ENCODE measurements at regions not wholly inside any gene's neighbourhood (a gene's known extent, or its start where the extent isn't known, plus 50 kb on each side); places are given as distances from the start of the nearest gene placed in this dataset.
"Not testable (repeated sequence)": the region's sequence is repeated elsewhere in the genome, so short reads cannot be mapped to it uniquely, and the experiment has no call there.

GRCh38 chr1:213335084-213335483, 284.0 kb downstream of the RPS6KC1 start:
- Histone ChIP-seq H3K4me3 (ENCODE audit: low read length in 2 of 2) (no peak overlapping the region), H3K27me3 (ENCODE audit: control insufficient read depth in 1 of 2, insufficient read depth in 2 of 2, low read length in 1 of 2) (no peaks in the 10 kb centered on the region), H3K9me3 (ENCODE audit: control insufficient read depth, low read length) (no peaks in the 10 kb centered on the region), H3K36me3 (ENCODE audit: control insufficient read depth in 1 of 2, insufficient read depth in 2 of 2, low read length in 1 of 2) (no peaks in the 10 kb centered on the region), H3K27ac (ENCODE audit: low read depth in 1 of 2, low read length in 2 of 2) (no peak overlapping the region), H3K4me1 (ENCODE audit: control insufficient read depth in 1 of 2, insufficient read depth in 2 of 2, low read length in 2 of 2) (no peaks in the 10 kb centered on the region)
- intact Hi-C loops (cut with DNase I): no loop called here
- ATAC-seq (ENCODE audit: low FRiP score) (no peak), DNase-seq (no peak)
- 76 to 81% methylated on average over 3 of the region's 3 CpGs for WGBS, 2 donors

GRCh38 chr1:213337025-213337678, 286.1 kb downstream of the RPS6KC1 start:
- no peaks in the 10 kb centered on the region for H3K36me3 ChIP-seq (ENCODE audit: control insufficient read depth in 1 of 2, insufficient read depth in 2 of 2, low read length in 1 of 2)
- no peaks in the 10 kb centered on the region for H3K9me3 ChIP-seq (ENCODE audit: control insufficient read depth, low read length)
- H3K4me3 ChIP-seq (ENCODE audit: low read length in 2 of 2): no peak overlapping the region
- no peak overlapping the region for H3K27ac ChIP-seq (ENCODE audit: low read depth in 1 of 2, low read length in 2 of 2)
- intact Hi-C loops (cut with DNase I): no loop called here
- 93 to 95% methylated on average over 3 of the region's 3 CpGs for WGBS, 2 donors
- H3K27me3 ChIP-seq (ENCODE audit: control insufficient read depth in 1 of 2, insufficient read depth in 2 of 2, low read length in 1 of 2): no peaks in the 10 kb centered on the region
- ATAC-seq (ENCODE audit: low FRiP score) (no peak), DNase-seq (no peak)
- H3K4me1 ChIP-seq (ENCODE audit: control insufficient read depth in 1 of 2, insufficient read depth in 2 of 2, low read length in 2 of 2): no peaks in the 10 kb centered on the region

- Histone ChIP-seq H3K4me1 (ENCODE audit: control insufficient read depth in 1 of 2, insufficient read depth in 2 of 2, low read length in 2 of 2) (no peaks in the 10 kb centered on the region), H3K9me3 (ENCODE audit: control insufficient read depth, low read length) (no peaks in the 10 kb centered on the region), H3K4me3 (ENCODE audit: low read length in 2 of 2) (no peak overlapping the region), H3K27me3 (ENCODE audit: control insufficient read depth in 1 of 2, insufficient read depth in 2 of 2, low read length in 1 of 2) (no peaks in the 10 kb centered on the region), H3K36me3 (ENCODE audit: control insufficient read depth in 1 of 2, insufficient read depth in 2 of 2, low read length in 1 of 2) (no peaks in the 10 kb centered on the region), H3K27ac (ENCODE audit: low read depth in 1 of 2, low read length in 2 of 2) (no peak overlapping the region)
- intact Hi-C loops (cut with DNase I): no loop called here
- ATAC-seq (ENCODE audit: low FRiP score) (no peak), DNase-seq (no peak)
- WGBS, 2 donors: 71 to 84% methylated on average over 3 of the region's 3 CpGs
Measured at GRCh38 chr1:213340593-213340992, 289.6 kb downstream of the RPS6KC1 start.

- Histone ChIP-seq H3K4me3 (ENCODE audit: low read length in 2 of 2) (no peak overlapping the region), H3K4me1 (ENCODE audit: control insufficient read depth in 1 of 2, insufficient read depth in 2 of 2, low read length in 2 of 2) (no peaks in the 10 kb centered on the region), H3K9me3 (ENCODE audit: control insufficient read depth, low read length) (no peaks in the 10 kb centered on the region), H3K27ac (ENCODE audit: low read depth in 1 of 2, low read length in 2 of 2) (no peak overlapping the region), H3K27me3 (ENCODE audit: control insufficient read depth in 1 of 2, insufficient read depth in 2 of 2, low read length in 1 of 2) (no peaks in the 10 kb centered on the region), H3K36me3 (ENCODE audit: control insufficient read depth in 1 of 2, insufficient read depth in 2 of 2, low read length in 1 of 2) (no peaks in the 10 kb centered on the region)
- DNase-seq (no peak), ATAC-seq (ENCODE audit: low FRiP score) (no peak)
- WGBS, 2 donors: 73 to 78% methylated on average over 1 of the region's 1 CpG
- intact Hi-C loops (cut with DNase I): no loop called here
Measured at GRCh38 chr1:213345621-213346020, 294.6 kb downstream of the RPS6KC1 start.

GRCh38 chr1:213357403-213357802, 306.4 kb downstream of the RPS6KC1 start:
- no peak overlapping the region for H3K4me3 ChIP-seq (ENCODE audit: low read length in 2 of 2)
- H3K27me3 ChIP-seq (ENCODE audit: control insufficient read depth in 1 of 2, insufficient read depth in 2 of 2, low read length in 1 of 2): no peaks in the 10 kb centered on the region
- H3K4me1 ChIP-seq (ENCODE audit: control insufficient read depth in 1 of 2, insufficient read depth in 2 of 2, low read length in 2 of 2): no peaks in the 10 kb centered on the region
- H3K9me3 ChIP-seq (ENCODE audit: control insufficient read depth, low read length): no peaks in the 10 kb centered on the region
- no peak overlapping the region for H3K27ac ChIP-seq (ENCODE audit: low read depth in 1 of 2, low read length in 2 of 2)
- ATAC-seq (ENCODE audit: low FRiP score): no peak
- no peak for DNase-seq
- 91 to 93% methylated on average over 5 of the region's 5 CpGs for WGBS, 2 donors
- no peaks in the 10 kb centered on the region for H3K36me3 ChIP-seq (ENCODE audit: control insufficient read depth in 1 of 2, insufficient read depth in 2 of 2, low read length in 1 of 2)
- intact Hi-C loops (cut with DNase I): no loop called here

- H3K27ac ChIP-seq (ENCODE audit: low read depth in 1 of 2, low read length in 2 of 2); H3K4me3 ChIP-seq (ENCODE audit: low read length in 2 of 2); H3K4me1 ChIP-seq (ENCODE audit: control insufficient read depth in 1 of 2, insufficient read depth in 2 of 2, low read length in 2 of 2); ATAC-seq (ENCODE audit: low FRiP score); H3K36me3 ChIP-seq (ENCODE audit: control insufficient read depth in 1 of 2, insufficient read depth in 2 of 2, low read length in 1 of 2); DNase-seq; H3K9me3 ChIP-seq (ENCODE audit: control insufficient read depth, low read length); H3K27me3 ChIP-seq (ENCODE audit: control insufficient read depth in 1 of 2, insufficient read depth in 2 of 2, low read length in 1 of 2); intact Hi-C loops (cut with DNase I): not testable (repeated sequence)
- 75 to 88% methylated on average over 1 of the region's 1 CpG for WGBS, 2 donors
Measured at GRCh38 chr1:213358368-213358767, 307.3 kb downstream of the RPS6KC1 start.

GRCh38 chr1:213362598-213362997, 311.6 kb downstream of the RPS6KC1 start:
- Histone ChIP-seq H3K4me1 (ENCODE audit: control insufficient read depth in 1 of 2, insufficient read depth in 2 of 2, low read length in 2 of 2) (no peaks in the 10 kb centered on the region), H3K36me3 (ENCODE audit: control insufficient read depth in 1 of 2, insufficient read depth in 2 of 2, low read length in 1 of 2) (no peaks in the 10 kb centered on the region), H3K9me3 (ENCODE audit: control insufficient read depth, low read length) (no peaks in the 10 kb centered on the region), H3K4me3 (ENCODE audit: low read length in 2 of 2) (no peak overlapping the region), H3K27me3 (ENCODE audit: control insufficient read depth in 1 of 2, insufficient read depth in 2 of 2, low read length in 1 of 2) (no peaks in the 10 kb centered on the region), H3K27ac (ENCODE audit: low read depth in 1 of 2, low read length in 2 of 2) (no peak overlapping the region)
- DNase-seq: no peak
- intact Hi-C loops (cut with DNase I): no loop called here
- 96 to 97% methylated on average over 1 of the region's 1 CpG for WGBS, 2 donors
- ATAC-seq (ENCODE audit: low FRiP score): no peak

- H3K4me3 ChIP-seq (ENCODE audit: low read length in 2 of 2): no peak overlapping the region
- WGBS, 2 donors: 80 to 85% methylated on average over 10 of the region's 10 CpGs
- no peak for ATAC-seq (ENCODE audit: low FRiP score)
Measured at GRCh38 chr1:213366141-213366831, 315.2 kb downstream of the RPS6KC1 start.

GRCh38 chr1:213369465-213369864, 318.4 kb downstream of the RPS6KC1 start:
- Histone ChIP-seq H3K9me3 (ENCODE audit: control insufficient read depth, low read length) (no peaks in the 10 kb centered on the region), H3K27me3 (ENCODE audit: control insufficient read depth in 1 of 2, insufficient read depth in 2 of 2, low read length in 1 of 2) (no peaks in the 10 kb centered on the region), H3K36me3 (ENCODE audit: control insufficient read depth in 1 of 2, insufficient read depth in 2 of 2, low read length in 1 of 2) (no peaks in the 10 kb centered on the region), H3K4me1 (ENCODE audit: control insufficient read depth in 1 of 2, insufficient read depth in 2 of 2, low read length in 2 of 2) (no peaks in the 10 kb centered on the region), H3K4me3 (ENCODE audit: low read length in 2 of 2) (no peak overlapping the region), H3K27ac (ENCODE audit: low read depth in 1 of 2, low read length in 2 of 2) (no peak overlapping the region)
- ATAC-seq (ENCODE audit: low FRiP score) (no peak), DNase-seq (no peak)
- WGBS, 2 donors: 87% methylated on average over 5 of the region's 5 CpGs
- intact Hi-C loops (cut with DNase I): no loop called here

More at GRCh38 chr1:213366141-213366831, 315.2 kb downstream of the RPS6KC1 start:
- DNase-seq: no peak
- Histone ChIP-seq H3K9me3 (ENCODE audit: control insufficient read depth, low read length) (no peaks in the 10 kb centered on the region), H3K27me3 (ENCODE audit: control insufficient read depth in 1 of 2, insufficient read depth in 2 of 2, low read length in 1 of 2) (no peaks in the 10 kb centered on the region), H3K36me3 (ENCODE audit: control insufficient read depth in 1 of 2, insufficient read depth in 2 of 2, low read length in 1 of 2) (no peaks in the 10 kb centered on the region), H3K4me1 (ENCODE audit: control insufficient read depth in 1 of 2, insufficient read depth in 2 of 2, low read length in 2 of 2) (no peaks in the 10 kb centered on the region), H3K27ac (ENCODE audit: low read depth in 1 of 2, low read length in 2 of 2) (no peak overlapping the region)
- intact Hi-C loops (cut with DNase I): no loop called here
